PC-9 (cell line): ENCODE measurements at regions not wholly inside any gene's neighbourhood (a gene's known extent, or its start where the extent isn't known, plus 50 kb on each side); places are given as distances from the start of the nearest gene placed in this dataset.

Experiments
- BruUV-seq: library from RNA; stranded (reverse); fragments of 400-500 nt; replicated peaks from 2 replicates; lab custom pipeline; 2021; lab: Mats Ljungman, UMichigan
- CTCF ChIA-PET: fragments of 300-600 bp; sonication (Branson Sonifier 250); formaldehyde crosslinking; loops from one replicate; lab custom pipeline; 2022; ENCODE audit warnings: antibody characterized with exemption; lab: Charles Lee
- POLR2A ChIA-PET: fragments of 300-600 bp; sonication (Branson Sonifier 250); formaldehyde crosslinking; loops from one replicate; lab custom pipeline; 2022; ENCODE audit warnings: antibody characterized with exemption; ENCODE audit not compliant: unreplicated experiment; lab: Charles Lee
- DNase-seq, 2 experiments: peaks; one replicate each; pipeline versions ENCODE4 v3.0.0 to v3.0.0-alpha.2; 2015 to 2022; ENCODE audit warnings: mixed read lengths in 1 of 2
- H2AFZ ChIP-seq: fragments of 200-600 bp; sonication (generic); 2 replicates; pipeline ENCODE4 v1.8.1; 2017; ENCODE audit warnings: antibody characterized with exemption
- H3F3A ChIP-seq: fragments of 200-600 bp; sonication (generic); 2 replicates; pipeline ENCODE4 v1.8.1; 2017; ENCODE audit warnings: antibody characterized with exemption, mild to moderate bottlenecking, low read depth; ENCODE audit not compliant: insufficient read depth
- H3K27ac ChIP-seq: fragments of 200-600 bp; sonication (generic); 2 replicates; pipeline ENCODE4 v1.6.1; 2016; ENCODE audit warnings: mixed run types
- H3K27me3 ChIP-seq: fragments of 200-600 bp; sonication (generic); 2 replicates; pipeline ENCODE4 v1.6.1; 2016; ENCODE audit warnings: low read depth, mixed run types; ENCODE audit not compliant: insufficient read depth
- H3K36me3 ChIP-seq: fragments of 200-600 bp; sonication (generic); 2 replicates; pipeline ENCODE4 v1.6.1; 2016; ENCODE audit warnings: low read depth, mixed run types
- H3K4me1 ChIP-seq: fragments of 200-600 bp; sonication (generic); replicated peaks from 2 replicates; pipeline ENCODE4 v1.6.1; 2016; ENCODE audit warnings: mixed run types; ENCODE audit not compliant: insufficient read depth
- H3K4me2 ChIP-seq: fragments of 200-600 bp; sonication (generic); 2 replicates; pipeline ENCODE4 v1.6.1; 2017; ENCODE audit warnings: mixed run types
- H3K4me3 ChIP-seq: fragments of 200-600 bp; sonication (generic); 2 replicates; pipeline ENCODE4 v1.6.1; 2016; ENCODE audit warnings: mixed run types
- H3K79me2 ChIP-seq: fragments of 200-600 bp; sonication (generic); 2 replicates; pipeline ENCODE4 v1.6.1; 2017; ENCODE audit warnings: low read depth, mixed run types
- H3K9me2 ChIP-seq: fragments of 200-600 bp; sonication (generic); 2 replicates; pipeline ENCODE4 v1.8.1; 2017; ENCODE audit warnings: mild to moderate bottlenecking; ENCODE audit not compliant: insufficient read depth
- H3K9me3 ChIP-seq: fragments of 200-600 bp; sonication (generic); 2 replicates; pipeline ENCODE4 v1.8.1; 2016; ENCODE audit warnings: low read depth; ENCODE audit not compliant: insufficient read depth
- H4K20me1 ChIP-seq: fragments of 200-600 bp; sonication (generic); 2 replicates; pipeline ENCODE4 v1.8.1; 2017; ENCODE audit not compliant: insufficient read depth
- EZH2 ChIP-seq: fragments of 200-600 bp; sonication (generic); IDR thresholded peaks from 2 replicates; pipeline ENCODE4 v1.8.0; 2017; ENCODE audit warnings: antibody characterized with exemption, low read depth
- intact Hi-C: fragments of 100-400 bp; cut with micrococcal nuclease; formaldehyde crosslinking; loops from one replicate; pipeline ENCODE4 v1.10.0; 2022; ENCODE audit not compliant: unreplicated experiment
- TF ChIP-seq, protein P1 (sequence below): fragments of 200-600 bp; sonication (generic); conservative IDR thresholded peaks from 2 replicates; pipeline ENCODE4 v1.6.1; 2017; ENCODE audit warnings: mixed run types, antibody characterized with exemption, mild to moderate bottlenecking, moderate library complexity

GRCh38 chr5:17803971-17804370 lies 169.7 kb downstream of the TAF11L14 start:
- no TSS peak for BruUV-seq

DNA sequence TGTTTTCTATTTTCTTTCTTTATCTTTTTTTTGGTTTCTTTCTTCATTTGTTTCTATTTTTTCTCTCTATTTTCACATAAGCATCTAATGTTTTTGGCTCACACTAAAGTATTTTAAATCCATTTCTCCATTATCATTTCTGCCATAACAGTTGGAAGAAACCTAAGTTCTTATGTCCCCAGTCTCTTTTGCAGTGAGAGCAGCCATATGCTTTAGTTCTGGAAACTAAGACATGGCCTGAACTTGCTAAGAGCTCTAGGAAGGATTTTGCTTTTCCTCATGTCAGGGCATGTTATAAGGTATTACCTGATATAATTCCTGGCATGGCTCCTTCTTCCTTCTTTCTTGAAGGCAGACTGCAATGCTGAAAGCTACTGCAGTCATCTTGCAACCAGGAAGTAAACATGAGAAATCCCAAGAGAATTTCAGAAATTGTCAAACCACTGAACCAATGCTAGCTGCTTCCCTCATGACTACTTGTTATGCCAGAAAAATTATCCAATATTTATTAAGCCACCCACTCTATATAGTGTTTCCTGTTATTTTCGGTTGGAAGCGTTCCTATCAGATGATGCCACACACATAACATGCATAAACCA lies 171.1 kb downstream of the TAF11L14 start:
- H3K4me2 ChIP-seq = no peak overlapping the region
- no peak overlapping the region for H2AFZ ChIP-seq
- ChIA-PET CTCF (no interaction called here), POLR2A (no interaction called here)
- H3K27ac ChIP-seq = no peak overlapping the region
- no peaks in the 10 kb centered on the region for H3K4me1 ChIP-seq
- H3K4me3 ChIP-seq = no peak overlapping the region
- H3K9me2 ChIP-seq = no peaks in the 10 kb centered on the region
- no TSS peak for BruUV-seq
- TF ChIP-seq, protein P1, sequence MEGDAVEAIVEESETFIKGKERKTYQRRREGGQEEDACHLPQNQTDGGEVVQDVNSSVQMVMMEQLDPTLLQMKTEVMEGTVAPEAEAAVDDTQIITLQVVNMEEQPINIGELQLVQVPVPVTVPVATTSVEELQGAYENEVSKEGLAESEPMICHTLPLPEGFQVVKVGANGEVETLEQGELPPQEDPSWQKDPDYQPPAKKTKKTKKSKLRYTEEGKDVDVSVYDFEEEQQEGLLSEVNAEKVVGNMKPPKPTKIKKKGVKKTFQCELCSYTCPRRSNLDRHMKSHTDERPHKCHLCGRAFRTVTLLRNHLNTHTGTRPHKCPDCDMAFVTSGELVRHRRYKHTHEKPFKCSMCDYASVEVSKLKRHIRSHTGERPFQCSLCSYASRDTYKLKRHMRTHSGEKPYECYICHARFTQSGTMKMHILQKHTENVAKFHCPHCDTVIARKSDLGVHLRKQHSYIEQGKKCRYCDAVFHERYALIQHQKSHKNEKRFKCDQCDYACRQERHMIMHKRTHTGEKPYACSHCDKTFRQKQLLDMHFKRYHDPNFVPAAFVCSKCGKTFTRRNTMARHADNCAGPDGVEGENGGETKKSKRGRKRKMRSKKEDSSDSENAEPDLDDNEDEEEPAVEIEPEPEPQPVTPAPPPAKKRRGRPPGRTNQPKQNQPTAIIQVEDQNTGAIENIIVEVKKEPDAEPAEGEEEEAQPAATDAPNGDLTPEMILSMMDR = no peak
- no peak for TF ChIP-seq EZH2
- 0 out of 2 replicates have a peak, but pooled peaks cover 11% of the 10 kb centered on the region for H3K27me3 ChIP-seq
- DNase-seq = no peak
- H3K36me3 ChIP-seq = no peaks in the 10 kb centered on the region
- H3K79me2 ChIP-seq = no peaks in the 10 kb centered on the region
- H3K9me3 ChIP-seq = no peaks in the 10 kb centered on the region
- H4K20me1 ChIP-seq = no peaks in the 10 kb centered on the region
- H3F3A ChIP-seq = no peaks in the 10 kb centered on the region
- intact Hi-C loops = no loop called here

More at GRCh38 chr5:17803971-17804370, 169.7 kb downstream of the TAF11L14 start:
- Histone ChIP-seq H3K27me3 (0 out of 2 replicates have a peak, but pooled peaks cover 11% of the 10 kb centered on the region), H3K9me2 (no peaks in the 10 kb centered on the region), H3K79me2 (no peaks in the 10 kb centered on the region), H3K36me3 (no peaks in the 10 kb centered on the region), H3K4me2 (no peak overlapping the region), H3K4me3 (no peak overlapping the region), H4K20me1 (no peaks in the 10 kb centered on the region), H3F3A (no peaks in the 10 kb centered on the region), H3K9me3 (no peaks in the 10 kb centered on the region), H2AFZ (no peak overlapping the region), H3K27ac (no peak overlapping the region), H3K4me1 (no peaks in the 10 kb centered on the region)
- no peak for DNase-seq
- intact Hi-C loops = no loop called here
- TF ChIP-seq EZH2 = no peak
- CTCF ChIA-PET = interaction anchor here (0.7 kb wide), 1 partner anchor 1269 kb away, joined by 3 read pairs; no protein-coding TSS in a partner anchor
- POLR2A ChIA-PET = no interaction called here

- CTCF ChIA-PET = interaction anchor here (0.6 kb wide), 1 partner anchor 1801 kb away, joined by 3 read pairs; no protein-coding TSS in a partner anchor
- H3K4me1 ChIP-seq = no peaks in the 10 kb centered on the region
- H3F3A ChIP-seq = no peaks in the 10 kb centered on the region
- no peaks in the 10 kb centered on the region for H3K79me2 ChIP-seq
- no peaks in the 10 kb centered on the region for H3K36me3 ChIP-seq
- no peak overlapping the region for H3K27ac ChIP-seq
- intact Hi-C loops = no loop called here
- H3K4me3 ChIP-seq = no peak overlapping the region
- H4K20me1 ChIP-seq = no peaks in the 10 kb centered on the region
- H3K9me3 ChIP-seq = no peaks in the 10 kb centered on the region
- H2AFZ ChIP-seq = no peak overlapping the region
- no peak for DNase-seq
- POLR2A ChIA-PET = no interaction called here
- 0 out of 2 replicates have a peak, but pooled peaks cover 11% of the 10 kb centered on the region for H3K27me3 ChIP-seq
- no TSS peak for BruUV-seq
- H3K4me2 ChIP-seq = no peak overlapping the region
- TF ChIP-seq, protein P1 = no peak
- no peak for TF ChIP-seq EZH2
- H3K9me2 ChIP-seq = no peaks in the 10 kb centered on the region
These were observed 172.7 kb downstream of the TAF11L14 start for GRCh38 chr5:17806818-17807468.
